AG04450 (cell line): ENCODE measurements at regions not wholly inside any gene's neighbourhood (a gene's known extent, or its start where the extent isn't known, plus 50 kb on each side); places are given as distances from the start of the nearest gene placed in this dataset.

ENCODE experiments used
- CTCF ChIA-PET: fragments of 300-600, 350-600 bp; formaldehyde crosslinking; extraction: SDS; loops from one replicate; lab custom pipeline; 2022; ENCODE audit warnings: antibody characterized with exemption, inconsistent platforms; lab: Charles Lee
- POLR2A ChIA-PET: fragments of 350-600 bp; formaldehyde crosslinking; extraction: SDS; loops from one replicate; lab custom pipeline; 2021; ENCODE audit warnings: antibody characterized with exemption, inconsistent platforms; lab: Yijun Ruan, JAX
- DNase-seq: peaks from one replicate; pipeline ENCODE4 v3.0.0-alpha.2; 2011; ENCODE audit warnings: low read depth, low spot score
- H3K27ac ChIP-seq: one replicate; pipeline ENCODE4 v1.5.1; 2012; ENCODE audit warnings: low read depth, low read length, control low read depth
- H3K27me3 ChIP-seq: one replicate; pipeline ENCODE4 v1.6.0; 2012; ENCODE audit warnings: low read length; ENCODE audit not compliant: control insufficient read depth, insufficient read depth
- H3K4me3 ChIP-seq: 2 replicates; pipeline ENCODE4 v1.5.1; 2011; ENCODE audit warnings: mild to moderate bottlenecking, low read depth, low read length, control low read depth
- H3K9me3 ChIP-seq: 2 replicates; pipeline ENCODE4 v1.5.1; 2012; ENCODE audit warnings: low read length; ENCODE audit not compliant: control insufficient read depth, insufficient read depth
- CTCF ChIP-seq: IDR thresholded peaks from 2 replicates; pipeline ENCODE4 v1.5.1; 2011; ENCODE audit warnings: low read depth, low read length, control low read depth, inconsistent platforms

GRCh38 chr12:124477107-124477915 lies 90.1 kb downstream of the NCOR2 start:
- H3K9me3 ChIP-seq: peaks cover 21% of the 10 kb centered on the region
- DNase-seq: no peak
- ChIA-PET POLR2A (no interaction called here), CTCF (no interaction called here)
- TF ChIP-seq CTCF: no peak
- H3K27me3 ChIP-seq: no peaks in the 10 kb centered on the region
- H3K27ac ChIP-seq: no peak overlapping the region
- no peak overlapping the region for H3K4me3 ChIP-seq

- H3K9me3 ChIP-seq: peaks cover 22% of the 10 kb centered on the region
- ChIA-PET POLR2A (no interaction called here), CTCF (no interaction called here)
- no peaks in the 10 kb centered on the region for H3K27me3 ChIP-seq
- H3K27ac ChIP-seq: no peak overlapping the region
- no peak overlapping the region for H3K4me3 ChIP-seq
- TF ChIP-seq CTCF: no peak
- DNase-seq: no peak
Observed at GRCh38 chr12:124476011-124476400, 91.4 kb downstream of the NCOR2 start.

GRCh38 chr12:124475295-124476010 lies 92.0 kb downstream of the NCOR2 start:
- H3K27ac ChIP-seq: no peak overlapping the region
- TF ChIP-seq CTCF: no peak
- no peak for DNase-seq
- H3K9me3 ChIP-seq: peaks cover 26% of the 10 kb centered on the region
- CTCF ChIA-PET: no interaction called here
- H3K27me3 ChIP-seq: no peaks in the 10 kb centered on the region
- no peak overlapping the region for H3K4me3 ChIP-seq
- POLR2A ChIA-PET: no interaction called here

- peak overlapping the region; percentile 21 for H3K27ac ChIP-seq
- no peak for DNase-seq
- peaks cover 33% of the 10 kb centered on the region for H3K9me3 ChIP-seq
- no peak for TF ChIP-seq CTCF
- H3K4me3 ChIP-seq: no peak overlapping the region
- ChIA-PET POLR2A (no interaction called here), CTCF (no interaction called here)
- H3K27me3 ChIP-seq: no peaks in the 10 kb centered on the region
Observed at GRCh38 chr12:124474709-124475108, 92.7 kb downstream of the NCOR2 start.
